ENCODE measurements at regions not wholly inside any gene's neighbourhood (a gene's known extent, or its start where the extent isn't known, plus 50 kb on each side); places are given as distances from the start of the nearest gene placed in this dataset.

DNA sequence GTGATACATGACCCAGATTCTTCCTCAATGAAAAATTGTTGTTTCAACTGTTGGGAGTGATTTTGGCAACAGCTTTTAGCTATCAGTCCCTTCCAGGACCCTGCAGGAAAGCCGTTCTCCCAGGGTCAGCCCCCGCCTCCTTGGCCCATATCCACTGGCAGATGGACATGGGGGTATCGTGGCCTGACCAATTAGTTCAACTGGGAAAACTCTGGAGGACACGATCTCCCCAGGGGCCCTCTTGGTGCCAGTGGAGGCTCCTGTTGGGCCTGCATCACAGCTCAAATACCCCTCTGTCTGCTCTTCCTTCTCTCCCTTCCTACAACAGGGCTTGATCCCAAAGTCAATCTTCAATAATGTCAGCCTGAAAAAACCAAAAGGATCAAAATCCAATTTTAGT, 272.5 kb upstream of the B3GAT1 start:
- TF ChIP-seq POLR2A (IDR thresholded peaks at IDR 0.05) (no peak), POLR2AphosphoS5 (IDR thresholded peaks at IDR 0.05) (no peak)
- TF ChIP-seq, protein P1, sequence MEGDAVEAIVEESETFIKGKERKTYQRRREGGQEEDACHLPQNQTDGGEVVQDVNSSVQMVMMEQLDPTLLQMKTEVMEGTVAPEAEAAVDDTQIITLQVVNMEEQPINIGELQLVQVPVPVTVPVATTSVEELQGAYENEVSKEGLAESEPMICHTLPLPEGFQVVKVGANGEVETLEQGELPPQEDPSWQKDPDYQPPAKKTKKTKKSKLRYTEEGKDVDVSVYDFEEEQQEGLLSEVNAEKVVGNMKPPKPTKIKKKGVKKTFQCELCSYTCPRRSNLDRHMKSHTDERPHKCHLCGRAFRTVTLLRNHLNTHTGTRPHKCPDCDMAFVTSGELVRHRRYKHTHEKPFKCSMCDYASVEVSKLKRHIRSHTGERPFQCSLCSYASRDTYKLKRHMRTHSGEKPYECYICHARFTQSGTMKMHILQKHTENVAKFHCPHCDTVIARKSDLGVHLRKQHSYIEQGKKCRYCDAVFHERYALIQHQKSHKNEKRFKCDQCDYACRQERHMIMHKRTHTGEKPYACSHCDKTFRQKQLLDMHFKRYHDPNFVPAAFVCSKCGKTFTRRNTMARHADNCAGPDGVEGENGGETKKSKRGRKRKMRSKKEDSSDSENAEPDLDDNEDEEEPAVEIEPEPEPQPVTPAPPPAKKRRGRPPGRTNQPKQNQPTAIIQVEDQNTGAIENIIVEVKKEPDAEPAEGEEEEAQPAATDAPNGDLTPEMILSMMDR (IDR thresholded peaks at IDR 0.05), result no peak
